ENCODE measurements at regions not wholly inside any gene's neighbourhood (a gene's known extent, or its start where the extent isn't known, plus 50 kb on each side); places are given as distances from the start of the nearest gene placed in this dataset.

GRCh38 chr14:86708846-86709339, 1178.9 kb downstream of the FLRT2 start:
- H3K4me3 ChIP-seq (ENCODE audit: low read depth, low read length), result no peak overlapping the region
- DNase-seq (ENCODE audit: low read depth), result no peak
- in situ Hi-C loops (cut with HindIII; ENCODE audit: low sequenced_read_pairs), result no loop called here
- TF ChIP-seq CTCF (IDR thresholded peaks at IDR 0.05; ENCODE audit: low read depth, low read length, missing control alignments), result no peak

GRCh38 chr14:86707071-86707470, 1177.1 kb downstream of the FLRT2 start:
- in situ Hi-C loops (cut with HindIII; ENCODE audit: low sequenced_read_pairs), result no loop called here
- TF ChIP-seq CTCF (IDR thresholded peaks at IDR 0.05; ENCODE audit: low read depth, low read length, missing control alignments), result no peak
- H3K4me3 ChIP-seq (ENCODE audit: low read depth, low read length), result no peak overlapping the region
- DNase-seq (ENCODE audit: low read depth), result no peak

- no peak for TF ChIP-seq CTCF (IDR thresholded peaks at IDR 0.05; ENCODE audit: low read depth, low read length, missing control alignments)
- DNase-seq (ENCODE audit: low read depth), result no peak
- no peak overlapping the region for H3K4me3 ChIP-seq (ENCODE audit: low read depth, low read length)
- in situ Hi-C loops (cut with HindIII; ENCODE audit: low sequenced_read_pairs), result no loop called here
These were observed 1153.6 kb downstream of the FLRT2 start for GRCh38 chr14:86683561-86683960.

GRCh38 chr14:86675059-86675458, 1145.1 kb downstream of the FLRT2 start:
- DNase-seq (ENCODE audit: low read depth), result no peak
- no peak overlapping the region for H3K4me3 ChIP-seq (ENCODE audit: low read depth, low read length)
- in situ Hi-C loops (cut with HindIII; ENCODE audit: low sequenced_read_pairs), result no loop called here
- no peak for TF ChIP-seq CTCF (IDR thresholded peaks at IDR 0.05; ENCODE audit: low read depth, low read length, missing control alignments)

GRCh38 chr14:86673523-86673969, 1143.6 kb downstream of the FLRT2 start:
- TF ChIP-seq CTCF (IDR thresholded peaks at IDR 0.05; ENCODE audit: low read depth, low read length, missing control alignments), result no peak
- in situ Hi-C loops (cut with HindIII; ENCODE audit: low sequenced_read_pairs), result no loop called here
- H3K4me3 ChIP-seq (ENCODE audit: low read depth, low read length), result no peak overlapping the region
- DNase-seq (ENCODE audit: low read depth), result no peak

DNA sequence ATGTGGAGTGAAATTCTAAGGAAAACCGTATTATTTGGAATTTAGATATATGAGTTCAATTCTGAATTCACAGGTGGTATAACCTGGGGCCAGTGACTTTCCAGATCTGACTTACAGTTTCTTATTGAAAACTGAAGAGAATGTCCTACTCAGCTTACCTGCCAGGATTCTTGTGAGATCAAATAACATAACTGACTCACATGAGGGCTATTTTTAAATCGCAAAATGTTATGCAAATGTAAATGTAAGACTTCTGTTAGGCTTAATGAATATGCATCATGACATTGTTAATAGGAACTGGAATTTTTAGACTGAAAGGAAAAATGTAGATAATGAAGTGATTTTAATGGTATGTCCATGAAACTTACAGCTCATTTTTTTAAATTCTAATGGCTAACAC, 1142.1 kb downstream of the FLRT2 start:
- no peak for TF ChIP-seq CTCF (IDR thresholded peaks at IDR 0.05; ENCODE audit: low read depth, low read length, missing control alignments)

GRCh38 chr14:86665975-86666374, 1136.0 kb downstream of the FLRT2 start:
- no peak overlapping the region for H3K4me3 ChIP-seq (ENCODE audit: low read depth, low read length)
- in situ Hi-C loops (cut with HindIII; ENCODE audit: low sequenced_read_pairs), result no loop called here
- no peak for DNase-seq (ENCODE audit: low read depth)
- no peak for TF ChIP-seq CTCF (IDR thresholded peaks at IDR 0.05; ENCODE audit: low read depth, low read length, missing control alignments)

More for the DNA sequence above, 1142.1 kb downstream of the FLRT2 start:
- in situ Hi-C loops (cut with HindIII; ENCODE audit: low sequenced_read_pairs), result no loop called here
- no peak for DNase-seq (ENCODE audit: low read depth)
- no peak overlapping the region for H3K4me3 ChIP-seq (ENCODE audit: low read depth, low read length)

All from astrocyte of the cerebellum (primary cell).